PC-9 (cell line): ENCODE measurements at regions not wholly inside any gene's neighbourhood (a gene's known extent, or its start where the extent isn't known, plus 50 kb on each side); places are given as distances from the start of the nearest gene placed in this dataset.

Source experiments
- EZH2 ChIP-seq: fragments of 200-600 bp; sonication (generic); IDR thresholded peaks from 2 replicates; pipeline ENCODE4 v1.8.0; 2017; ENCODE audit warnings: antibody characterized with exemption, low read depth
- TF ChIP-seq, protein P1 (sequence below): fragments of 200-600 bp; sonication (generic); conservative IDR thresholded peaks from 2 replicates; pipeline ENCODE4 v1.6.1; 2017; ENCODE audit warnings: mixed run types, antibody characterized with exemption, mild to moderate bottlenecking, moderate library complexity

DNA sequence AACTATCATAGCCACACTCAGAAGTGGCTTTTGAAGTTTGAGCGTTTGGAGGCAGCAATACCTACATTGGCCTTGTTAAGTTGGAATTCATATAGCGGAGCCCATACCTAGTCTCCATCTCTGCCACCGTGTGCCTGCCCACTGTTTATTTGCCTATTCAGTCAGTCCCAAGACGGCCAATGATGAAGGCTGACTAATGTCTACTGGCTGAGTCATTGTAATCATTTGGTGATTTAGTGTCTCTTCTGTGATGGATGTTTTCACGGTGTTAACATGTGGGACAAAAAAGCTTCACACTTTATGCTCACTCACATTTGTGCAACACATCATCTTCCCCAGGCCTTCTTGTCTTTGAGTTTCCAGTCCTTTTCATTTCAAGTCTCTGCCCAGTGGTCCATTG lies 92.6 kb upstream of the PBX1 start:
- TF ChIP-seq, protein P1, sequence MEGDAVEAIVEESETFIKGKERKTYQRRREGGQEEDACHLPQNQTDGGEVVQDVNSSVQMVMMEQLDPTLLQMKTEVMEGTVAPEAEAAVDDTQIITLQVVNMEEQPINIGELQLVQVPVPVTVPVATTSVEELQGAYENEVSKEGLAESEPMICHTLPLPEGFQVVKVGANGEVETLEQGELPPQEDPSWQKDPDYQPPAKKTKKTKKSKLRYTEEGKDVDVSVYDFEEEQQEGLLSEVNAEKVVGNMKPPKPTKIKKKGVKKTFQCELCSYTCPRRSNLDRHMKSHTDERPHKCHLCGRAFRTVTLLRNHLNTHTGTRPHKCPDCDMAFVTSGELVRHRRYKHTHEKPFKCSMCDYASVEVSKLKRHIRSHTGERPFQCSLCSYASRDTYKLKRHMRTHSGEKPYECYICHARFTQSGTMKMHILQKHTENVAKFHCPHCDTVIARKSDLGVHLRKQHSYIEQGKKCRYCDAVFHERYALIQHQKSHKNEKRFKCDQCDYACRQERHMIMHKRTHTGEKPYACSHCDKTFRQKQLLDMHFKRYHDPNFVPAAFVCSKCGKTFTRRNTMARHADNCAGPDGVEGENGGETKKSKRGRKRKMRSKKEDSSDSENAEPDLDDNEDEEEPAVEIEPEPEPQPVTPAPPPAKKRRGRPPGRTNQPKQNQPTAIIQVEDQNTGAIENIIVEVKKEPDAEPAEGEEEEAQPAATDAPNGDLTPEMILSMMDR: no peak
- TF ChIP-seq EZH2: no peak
